ENCODE measurements at regions not wholly inside any gene's neighbourhood (a gene's known extent, or its start where the extent isn't known, plus 50 kb on each side); places are given as distances from the start of the nearest gene placed in this dataset.

DNA sequence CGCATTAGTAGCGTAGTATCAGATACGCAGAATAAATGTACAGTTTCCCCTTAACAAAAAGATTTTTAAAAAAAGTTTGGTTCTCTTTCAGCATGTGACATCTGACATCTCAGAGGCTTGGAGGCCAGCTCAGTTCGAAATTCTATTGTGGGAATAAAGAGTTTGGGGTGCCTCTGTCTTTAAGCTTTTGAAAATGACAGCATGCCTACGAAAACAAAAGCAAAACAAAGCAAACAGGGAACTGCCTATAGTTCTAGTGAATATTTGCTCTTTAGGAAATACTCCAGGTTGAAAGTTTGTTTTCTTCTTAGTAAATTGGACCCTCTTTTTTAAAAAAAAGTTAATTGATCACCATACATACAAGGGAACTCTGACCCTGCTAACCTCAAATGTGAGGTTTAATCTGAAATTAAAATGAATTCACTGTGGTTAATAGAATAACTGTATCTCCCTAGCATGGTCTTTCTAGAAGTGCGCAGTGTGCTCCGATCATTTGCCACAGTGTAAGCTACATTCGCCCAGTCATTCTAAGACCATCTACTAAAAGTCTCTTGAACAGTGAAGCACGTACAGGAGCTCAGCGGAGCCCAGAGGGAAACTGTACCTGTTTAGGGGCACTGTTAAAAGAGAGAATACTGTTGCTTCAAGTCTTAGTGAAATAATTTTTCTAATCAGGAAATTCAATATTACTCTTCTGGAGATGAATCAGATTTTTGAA, 347.0 kb upstream of the CDH2 start:
- H2AFZ ChIP-seq (ENCODE audit: insufficient read depth, low read depth, low read length, poor library complexity, severe bottlenecking) = no peak overlapping the region
- Mint-ChIP-seq H3K9me3 (ENCODE audit: insufficient read depth) (peaks cover 3% of the 10 kb centered on the region), H3K27ac (no peak overlapping the region), H3K4me1 (no peaks in the 10 kb centered on the region), H3K27me3 (no peaks in the 10 kb centered on the region), H3K4me3 (no peak overlapping the region)
- H3K4me3 ChIP-seq (ENCODE audit: control extremely low read depth in 1 of 5, extremely low read depth in 1 of 5, insufficient read depth in 1 of 5, low read depth in 2 of 5, low read length in 4 of 5) = no peak overlapping the region
- no peak overlapping the region for H3K9ac ChIP-seq (ENCODE audit: low read length)
- ChIA-PET POLR2A (no interaction called here), CTCF (no interaction called here)
- intact Hi-C loops (cut with micrococcal nuclease) = no loop called here
- no peak for TF ChIP-seq EZH2 (IDR thresholded peaks at IDR 0.05; ENCODE audit: borderline replicate concordance, insufficient read depth, low read depth, low read length, poor library complexity, severe bottlenecking)
- TF ChIP-seq, protein P1, sequence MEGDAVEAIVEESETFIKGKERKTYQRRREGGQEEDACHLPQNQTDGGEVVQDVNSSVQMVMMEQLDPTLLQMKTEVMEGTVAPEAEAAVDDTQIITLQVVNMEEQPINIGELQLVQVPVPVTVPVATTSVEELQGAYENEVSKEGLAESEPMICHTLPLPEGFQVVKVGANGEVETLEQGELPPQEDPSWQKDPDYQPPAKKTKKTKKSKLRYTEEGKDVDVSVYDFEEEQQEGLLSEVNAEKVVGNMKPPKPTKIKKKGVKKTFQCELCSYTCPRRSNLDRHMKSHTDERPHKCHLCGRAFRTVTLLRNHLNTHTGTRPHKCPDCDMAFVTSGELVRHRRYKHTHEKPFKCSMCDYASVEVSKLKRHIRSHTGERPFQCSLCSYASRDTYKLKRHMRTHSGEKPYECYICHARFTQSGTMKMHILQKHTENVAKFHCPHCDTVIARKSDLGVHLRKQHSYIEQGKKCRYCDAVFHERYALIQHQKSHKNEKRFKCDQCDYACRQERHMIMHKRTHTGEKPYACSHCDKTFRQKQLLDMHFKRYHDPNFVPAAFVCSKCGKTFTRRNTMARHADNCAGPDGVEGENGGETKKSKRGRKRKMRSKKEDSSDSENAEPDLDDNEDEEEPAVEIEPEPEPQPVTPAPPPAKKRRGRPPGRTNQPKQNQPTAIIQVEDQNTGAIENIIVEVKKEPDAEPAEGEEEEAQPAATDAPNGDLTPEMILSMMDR (IDR thresholded peaks at IDR 0.05) = no peak
- WGBS (ENCODE audit: insufficient coverage) = 67% methylated on average over 2 of the region's 10 CpGs
- no peaks in the 10 kb centered on the region for H3K36me3 ChIP-seq (replicated peaks in 1 of 2; ENCODE audit: control extremely low read depth in 1 of 2, control insufficient read depth in 1 of 2, extremely low read depth in 1 of 2, insufficient read depth in 2 of 2, low read length in 1 of 2)
- no peaks in the 10 kb centered on the region for H3K79me2 ChIP-seq (ENCODE audit: control insufficient read depth, insufficient read depth, low read length)
- no peaks in the 10 kb centered on the region for H3K27me3 ChIP-seq (replicated peaks in 1 of 4; ENCODE audit: control extremely low read depth in 1 of 4, control insufficient read depth in 3 of 4, insufficient read depth in 4 of 4, low read length in 3 of 4)
- H3K4me1 ChIP-seq (ENCODE audit: control insufficient read depth in 2 of 2, insufficient read depth in 2 of 2, low read length in 2 of 2) = no peaks in the 10 kb centered on the region
- no peak overlapping the region for H3K4me2 ChIP-seq (replicated peaks; ENCODE audit: low read depth, low read length, poor library complexity, severe bottlenecking)
- H4K20me1 ChIP-seq (ENCODE audit: control insufficient read depth, insufficient read depth, low read length, poor library complexity, severe bottlenecking) = no peaks in the 10 kb centered on the region
- H3K27ac ChIP-seq (ENCODE audit: low read length in 2 of 2) = no peak overlapping the region
- peaks cover 0 to 3% (median 0%) of the 10 kb centered on the region in 3 donors for H3K9me3 ChIP-seq (ENCODE audit: control extremely low read depth in 1 of 3, control insufficient read depth in 2 of 3, insufficient read depth in 1 of 3, low read length in 2 of 3)
- no peak for DNase-seq
- no peak for ATAC-seq (ENCODE audit: low read depth)

DNA sequence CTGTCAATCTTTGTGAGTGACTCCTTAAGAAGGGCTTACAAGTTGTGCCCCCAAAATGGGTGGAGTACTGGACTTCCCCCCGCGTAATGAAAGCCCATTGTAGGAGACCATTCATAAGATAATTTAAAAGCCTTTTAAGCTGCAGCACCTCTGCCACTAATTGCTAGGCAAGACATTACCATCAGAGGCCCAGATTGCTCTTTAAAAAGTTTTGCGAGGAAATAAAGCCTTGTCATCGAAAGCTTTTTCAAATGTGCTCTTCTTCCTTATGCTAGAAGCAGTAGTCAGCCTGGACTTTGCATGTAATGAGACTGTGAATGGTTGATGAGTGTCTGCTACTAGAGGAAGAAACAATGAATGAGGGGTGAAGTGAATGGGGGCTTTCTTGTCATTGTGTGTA, 345.3 kb upstream of the CDH2 start:
- Mint-ChIP-seq H3K9me3 (ENCODE audit: insufficient read depth) (peaks cover 3% of the 10 kb centered on the region), H3K27me3 (no peaks in the 10 kb centered on the region), H3K4me3 (no peak overlapping the region), H3K27ac (no peak overlapping the region), H3K4me1 (no peaks in the 10 kb centered on the region)
- WGBS (ENCODE audit: insufficient coverage) = 91% methylated on average over 4 of the region's 4 CpGs
- intact Hi-C loops (cut with micrococcal nuclease) = no loop called here
- Histone ChIP-seq H4K20me1 (ENCODE audit: control insufficient read depth, insufficient read depth, low read length, poor library complexity, severe bottlenecking) (no peaks in the 10 kb centered on the region), H3K27ac (ENCODE audit: low read length in 2 of 2) (no peak overlapping the region), H3K9me3 (ENCODE audit: control extremely low read depth in 1 of 3, control insufficient read depth in 2 of 3, insufficient read depth in 1 of 3, low read length in 2 of 3) (peaks cover 0 to 3% (median 0%) of the 10 kb centered on the region in 3 donors), H3K4me3 (ENCODE audit: control extremely low read depth in 1 of 5, extremely low read depth in 1 of 5, insufficient read depth in 1 of 5, low read depth in 2 of 5, low read length in 4 of 5) (no peak overlapping the region), H3K9ac (ENCODE audit: low read length) (no peak overlapping the region), H3K27me3 (replicated peaks in 1 of 4; ENCODE audit: control extremely low read depth in 1 of 4, control insufficient read depth in 3 of 4, insufficient read depth in 4 of 4, low read length in 3 of 4) (no peaks in the 10 kb centered on the region), H3K79me2 (ENCODE audit: control insufficient read depth, insufficient read depth, low read length) (no peaks in the 10 kb centered on the region), H2AFZ (ENCODE audit: insufficient read depth, low read depth, low read length, poor library complexity, severe bottlenecking) (no peak overlapping the region), H3K4me2 (replicated peaks; ENCODE audit: low read depth, low read length, poor library complexity, severe bottlenecking) (no peak overlapping the region), H3K4me1 (ENCODE audit: control insufficient read depth in 2 of 2, insufficient read depth in 2 of 2, low read length in 2 of 2) (no peaks in the 10 kb centered on the region), H3K36me3 (replicated peaks in 1 of 2; ENCODE audit: control extremely low read depth in 1 of 2, control insufficient read depth in 1 of 2, extremely low read depth in 1 of 2, insufficient read depth in 2 of 2, low read length in 1 of 2) (no peaks in the 10 kb centered on the region)
- ChIA-PET CTCF (no interaction called here), POLR2A (no interaction called here)
- DNase-seq = no peak
- TF ChIP-seq, protein P1 (IDR thresholded peaks at IDR 0.05) = no peak
- no peak for TF ChIP-seq EZH2 (IDR thresholded peaks at IDR 0.05; ENCODE audit: borderline replicate concordance, insufficient read depth, low read depth, low read length, poor library complexity, severe bottlenecking)
- ATAC-seq (ENCODE audit: low read depth) = no peak

All from B cell (primary cell).